T-cell (primary cell): ENCODE measurements at regions not wholly inside any gene's neighbourhood (a gene's known extent, or its start where the extent isn't known, plus 50 kb on each side); places are given as distances from the start of the nearest gene placed in this dataset.

ENCODE experiments used
- ATAC-seq, 4 experiments: fragments of 200-7000 bp in 3 of 4; fragments of 150-1000 bp in 1 of 4; cut with Tn5 transposase; replicated peaks in 1 of 4; 1 replicate in 3 of 4; 2 replicates in 1 of 4; pipeline ENCODE4 v1.10.0; 2021; ENCODE audit warnings: moderate library complexity in 3 of 4, mild to moderate bottlenecking in 2 of 4, moderate number of reproducible peaks in 1 of 4
- CTCF ChIA-PET, 2 donors: fragments of 300-600 bp; sonication (Branson Sonifier 250); formaldehyde crosslinking; loops; one replicate each; lab custom pipeline; 2022; ENCODE audit warnings: antibody characterized with exemption in 2 of 2; lab: Charles Lee
- POLR2A ChIA-PET, 2 donors: fragments of 300-600 bp; sonication (Branson Sonifier 250); formaldehyde crosslinking; loops; one replicate each; lab custom pipeline; 2022; ENCODE audit warnings: antibody characterized with exemption in 2 of 2; lab: Charles Lee
- DNase-seq, 35 experiments: peaks; one replicate each; pipeline versions ENCODE4 v3.0.0 to v3.0.0-alpha.2; 2013 to 2023
- H3K27ac ChIP-seq: one replicate; pipeline ENCODE4 v1.5.1; 2013; ENCODE audit warnings: low read length
- H3K27me3 ChIP-seq, 2 experiments: replicated peaks in 1 of 2; 1 replicate in 1 of 2; 2 replicates in 1 of 2; pipeline versions ENCODE4 v1.6.1 to v1.7.0; 2013; ENCODE audit warnings: low read length in 1 of 2, mixed read lengths in 1 of 2; ENCODE audit not compliant: control insufficient read depth in 2 of 2, insufficient read depth in 2 of 2; ENCODE audit errors: extremely low read depth in 1 of 2
- H3K36me3 ChIP-seq, 2 donors: 1 replicate in 1 of 2; 2 replicates in 1 of 2; pipeline versions ENCODE4 v1.6.1 to v1.7.0; 2013; ENCODE audit warnings: low read length in 1 of 2; ENCODE audit not compliant: control insufficient read depth in 2 of 2, insufficient read depth in 1 of 2; ENCODE audit errors: extremely low read depth in 1 of 2
- H3K4me1 ChIP-seq, 2 experiments: 1 replicate in 1 of 2; 2 replicates in 1 of 2; pipeline versions ENCODE4 v1.6.1 to v1.7.0; 2013; ENCODE audit warnings: low read length in 2 of 2, mixed read lengths in 1 of 2; ENCODE audit not compliant: insufficient read depth in 2 of 2, control insufficient read depth in 1 of 2; ENCODE audit errors: extremely low read depth in 1 of 2
- H3K4me3 ChIP-seq, 2 donors: 1 replicate in 1 of 2; 2 replicates in 1 of 2; pipeline versions ENCODE4 v1.5.1 to v1.7.0; 2013; ENCODE audit warnings: mild to moderate bottlenecking in 2 of 2, low read length in 1 of 2, moderate library complexity in 1 of 2; ENCODE audit not compliant: control insufficient read depth in 1 of 2; ENCODE audit errors: extremely low read depth in 1 of 2
- H3K9me3 ChIP-seq: 2 replicates; pipeline ENCODE4 v1.7.0; 2013
- H3K27ac Mint-ChIP-seq, 2 donors: one replicate each; pipeline ENCODE4 v1.8.0; 2020 to 2021; ENCODE audit warnings: mild to moderate bottlenecking in 2 of 2, mixed read lengths in 2 of 2
- H3K27me3 Mint-ChIP-seq, 2 donors: one replicate each; pipeline ENCODE4 v1.8.0; 2021 to 2022; ENCODE audit warnings: mixed read lengths in 2 of 2
- H3K36me3 Mint-ChIP-seq: one replicate; pipeline ENCODE4 v1.8.0; 2021; ENCODE audit warnings: mixed read lengths
- H3K4me1 Mint-ChIP-seq, 3 donors: one replicate each; pipeline ENCODE4 v1.8.0; 2020 to 2022; ENCODE audit warnings: mixed read lengths in 3 of 3, mild to moderate bottlenecking in 1 of 3
- H3K4me3 Mint-ChIP-seq, 3 donors: one replicate each; pipeline ENCODE4 v1.8.0; 2020 to 2022; ENCODE audit warnings: mild to moderate bottlenecking in 3 of 3, mixed read lengths in 3 of 3, moderate library complexity in 3 of 3
- H3K9me3 Mint-ChIP-seq, 3 donors: one replicate each; pipeline ENCODE4 v1.8.0; 2020 to 2022; ENCODE audit warnings: mixed read lengths in 3 of 3
- WGBS: methylation state at CpG from one replicate; pipeline ENCODE4 v1.1.5; 2013; ENCODE audit warnings: missing lambda C conversion rate; ENCODE audit not compliant: insufficient coverage; 5-methylcytosine and 5-hydroxymethylcytosine counted together

DNA sequence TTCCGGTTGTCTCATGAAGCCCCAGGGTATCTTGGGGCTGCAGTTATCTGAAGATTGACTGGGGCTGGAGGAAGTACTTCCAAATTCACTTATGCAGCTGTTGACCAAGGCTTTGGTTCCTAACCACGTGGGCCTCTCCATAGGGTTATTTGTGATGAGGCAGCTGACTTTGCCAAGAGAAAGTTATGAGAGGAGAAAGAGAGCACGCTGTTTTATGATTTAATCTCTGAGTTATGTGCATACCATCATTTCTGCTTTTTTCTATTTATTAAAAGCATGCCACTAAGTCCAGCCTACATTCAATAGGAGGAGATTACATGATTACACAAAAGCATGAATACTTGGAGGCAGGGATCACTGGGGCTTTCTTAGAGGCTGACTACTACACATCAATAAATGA lies 215.5 kb downstream of the NHLRC3 start:
- ChIA-PET POLR2A (interaction anchor here in 1 of 2 donors (0.7 kb wide), 1 partner anchor 521 kb away, joined by 3 read pairs; no protein-coding TSS in a partner anchor), CTCF (no interaction called here)
- DNase-seq (no peak), ATAC-seq (no peak)
- H3K36me3 ChIP-seq: no peaks in the 10 kb centered on the region
- no peaks in the 10 kb centered on the region for H3K36me3 Mint-ChIP-seq
- no peak overlapping the region for H3K27ac ChIP-seq
- peaks cover 0 to 7% of the 10 kb centered on the region in 2 donors for H3K27me3 Mint-ChIP-seq
- H3K4me3 ChIP-seq: no peak overlapping the region
- H3K9me3 Mint-ChIP-seq: no peaks in the 10 kb centered on the region
- no peak overlapping the region for H3K27ac Mint-ChIP-seq
- no peaks in the 10 kb centered on the region for H3K4me1 ChIP-seq
- H3K9me3 ChIP-seq: no peaks in the 10 kb centered on the region
- 80% methylated on average over 1 of the region's 3 CpGs for WGBS
- H3K4me3 Mint-ChIP-seq: no peak overlapping the region
- no peaks in the 10 kb centered on the region for H3K27me3 ChIP-seq
- no peaks in the 10 kb centered on the region for H3K4me1 Mint-ChIP-seq

DNA sequence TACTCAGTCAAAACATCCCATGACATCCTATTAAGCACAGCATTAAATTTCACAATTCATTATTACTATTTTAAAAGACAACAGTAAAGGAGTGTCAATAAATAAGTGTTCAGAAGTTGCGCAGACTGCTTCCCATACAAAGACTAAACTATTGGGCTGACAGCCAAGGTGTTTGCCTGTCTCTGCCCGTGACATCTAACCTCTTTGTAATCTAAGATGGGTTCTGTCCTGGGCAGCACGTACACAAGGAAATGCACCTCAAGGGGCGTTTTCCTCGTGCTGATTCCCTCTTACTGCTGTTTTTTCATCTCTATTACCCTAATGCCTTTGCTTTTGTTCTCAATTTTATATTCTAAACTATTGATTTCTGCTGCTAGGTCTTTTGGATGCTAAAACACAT lies 216.3 kb downstream of the NHLRC3 start:
- Histone ChIP-seq H3K9me3 (no peaks in the 10 kb centered on the region), H3K27ac (no peak overlapping the region), H3K4me1 (no peaks in the 10 kb centered on the region), H3K36me3 (no peaks in the 10 kb centered on the region), H3K27me3 (no peaks in the 10 kb centered on the region), H3K4me3 (no peak overlapping the region)
- H3K27me3 Mint-ChIP-seq: peaks cover 0 to 7% of the 10 kb centered on the region in 2 donors
- H3K4me1 Mint-ChIP-seq: no peaks in the 10 kb centered on the region
- no peak for ATAC-seq
- H3K27ac Mint-ChIP-seq: no peak overlapping the region
- no peak for DNase-seq
- ChIA-PET CTCF (interaction anchor here in 1 of 2 donors (0.6 kb wide), 1 partner anchor 122 kb away, joined by 3 read pairs; no protein-coding TSS in a partner anchor), POLR2A (no interaction called here)
- no peaks in the 10 kb centered on the region for H3K36me3 Mint-ChIP-seq
- H3K4me3 Mint-ChIP-seq: no peak overlapping the region
- WGBS: 90% methylated on average over 2 of the region's 5 CpGs
- H3K9me3 Mint-ChIP-seq: no peaks in the 10 kb centered on the region

DNA sequence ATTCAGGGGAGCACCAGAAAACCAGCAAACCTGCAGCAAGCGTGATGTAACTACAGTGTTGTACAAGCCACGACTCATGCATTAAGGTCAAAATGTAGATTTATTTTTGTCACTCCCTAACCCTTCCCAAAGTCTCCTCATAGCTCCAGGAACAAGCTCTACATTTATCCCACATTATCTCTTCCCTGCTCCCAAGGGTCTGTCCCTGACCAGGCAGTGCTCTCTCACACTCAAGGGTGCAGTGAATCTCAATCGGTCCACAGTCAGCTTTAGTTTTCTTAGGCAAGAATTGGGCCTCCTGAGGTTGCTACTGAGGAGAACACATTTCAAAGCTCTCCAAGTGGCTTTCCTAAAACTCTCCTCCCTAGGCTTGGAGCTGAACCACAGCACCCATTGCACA lies 219.4 kb downstream of the NHLRC3 start:
- Histone ChIP-seq H3K4me1 (no peaks in the 10 kb centered on the region), H3K4me3 (no peak overlapping the region), H3K36me3 (no peaks in the 10 kb centered on the region), H3K9me3 (no peaks in the 10 kb centered on the region), H3K27ac (no peak overlapping the region), H3K27me3 (no peaks in the 10 kb centered on the region)
- Mint-ChIP-seq H3K27ac (no peak overlapping the region), H3K36me3 (no peaks in the 10 kb centered on the region), H3K9me3 (no peaks in the 10 kb centered on the region), H3K4me3 (no peak overlapping the region), H3K4me1 (peaks cover 0 to 1% (median 0%) of the 10 kb centered on the region in 3 donors), H3K27me3 (peaks cover 0 to 13% of the 10 kb centered on the region in 2 donors)
- DNase-seq: no peak
- 100% methylated on average over 3 of the region's 3 CpGs for WGBS
- CTCF ChIA-PET: no interaction called here
- ATAC-seq: no peak
- POLR2A ChIA-PET: no interaction called here

DNA sequence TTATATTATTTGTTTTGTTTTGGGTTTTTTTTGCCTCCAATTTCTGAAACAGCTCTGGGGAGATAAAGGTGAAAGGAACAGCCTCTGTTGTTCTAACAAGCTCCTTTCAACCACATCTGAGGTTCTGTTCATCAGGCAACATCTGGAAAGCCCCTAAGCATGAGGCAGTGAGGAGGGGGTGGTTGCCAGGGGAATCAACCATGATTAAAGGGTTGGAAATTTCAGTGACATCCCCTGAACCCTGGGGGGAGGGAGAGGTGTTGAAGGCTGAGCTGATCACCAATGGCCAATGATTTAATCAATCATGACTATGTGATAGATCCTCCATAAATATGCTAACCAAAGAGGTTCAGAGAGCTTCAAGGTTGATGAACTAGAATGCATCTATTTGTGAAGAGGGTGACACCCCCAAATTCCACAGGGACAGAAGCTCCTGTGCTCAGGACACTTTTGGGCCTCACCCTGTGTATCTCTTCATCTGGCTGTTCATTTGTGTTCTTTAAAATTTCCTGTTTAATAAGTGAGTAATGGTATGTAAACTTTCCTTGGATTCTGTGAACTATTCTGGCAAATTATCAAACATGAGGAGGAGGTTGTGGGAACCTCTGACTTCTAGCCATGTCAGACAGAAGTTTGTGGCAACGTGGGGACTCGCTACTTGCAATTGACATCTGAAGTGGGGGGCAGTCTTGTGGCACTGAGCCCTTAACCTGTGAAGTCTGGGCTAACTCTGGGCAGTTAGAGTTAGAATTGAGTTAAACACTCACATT lies 221.3 kb downstream of the NHLRC3 start:
- Mint-ChIP-seq H3K27ac (no peak overlapping the region), H3K27me3 (peaks cover 0 to 13% of the 10 kb centered on the region in 2 donors), H3K36me3 (no peaks in the 10 kb centered on the region), H3K9me3 (no peaks in the 10 kb centered on the region), H3K4me1 (peaks cover 0 to 1% (median 0%) of the 10 kb centered on the region in 3 donors), H3K4me3 (no peak overlapping the region)
- 47% methylated on average over 2 of the region's 2 CpGs for WGBS
- ChIA-PET POLR2A (no interaction called here), CTCF (no interaction called here)
- no peaks in the 10 kb centered on the region for H3K27me3 ChIP-seq
- H3K9me3 ChIP-seq: no peaks in the 10 kb centered on the region
- no peaks in the 10 kb centered on the region for H3K4me1 ChIP-seq
- H3K36me3 ChIP-seq: no peaks in the 10 kb centered on the region
- no peak overlapping the region for H3K27ac ChIP-seq
- DNase-seq (peak in 2 of 35 experiments; percentile 1 to 17), ATAC-seq (peak in 1 of 4 experiments; percentile 47)
- no peak overlapping the region for H3K4me3 ChIP-seq

DNA sequence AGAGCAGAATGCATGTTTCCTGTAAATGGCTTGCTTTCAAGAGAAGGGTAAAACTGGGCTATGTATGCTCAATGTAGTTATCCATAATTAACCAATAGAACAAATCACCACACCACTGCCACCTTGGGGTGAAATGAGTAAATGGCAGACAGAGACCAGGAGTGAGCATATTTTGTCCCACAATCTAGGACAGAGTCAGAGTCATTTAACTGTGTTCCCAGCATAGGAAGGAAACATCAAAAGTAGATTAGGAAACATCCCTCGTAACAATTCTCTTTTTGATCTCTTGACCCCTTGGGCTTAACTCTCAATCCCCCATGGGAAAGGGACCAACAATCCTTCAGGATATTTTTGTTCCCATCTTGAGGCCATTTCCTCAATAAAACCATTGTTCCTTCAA lies 224.8 kb downstream of the NHLRC3 start:
- no peak overlapping the region for H3K27ac ChIP-seq
- Mint-ChIP-seq H3K4me3 (no peak overlapping the region), H3K9me3 (peaks cover 0 to 8% (median 0%) of the 10 kb centered on the region in 3 donors), H3K4me1 (peaks cover 0 to 1% (median 0%) of the 10 kb centered on the region in 3 donors), H3K27ac (no peak overlapping the region), H3K36me3 (no peaks in the 10 kb centered on the region), H3K27me3 (peaks cover 0 to 21% of the 10 kb centered on the region in 2 donors)
- POLR2A ChIA-PET: no interaction called here
- no CpG with 5 or more reads among the region's 1 CpG for WGBS
- H3K36me3 ChIP-seq: no peaks in the 10 kb centered on the region
- H3K4me1 ChIP-seq: no peaks in the 10 kb centered on the region
- H3K9me3 ChIP-seq: no peaks in the 10 kb centered on the region
- no peaks in the 10 kb centered on the region for H3K27me3 ChIP-seq
- DNase-seq: peak in 7 of 35 experiments; percentile 1 to 31 (median 4)
- CTCF ChIA-PET: no interaction called here
- no peak overlapping the region for H3K4me3 ChIP-seq
- peak in 1 of 4 experiments; percentile 36 for ATAC-seq

DNA sequence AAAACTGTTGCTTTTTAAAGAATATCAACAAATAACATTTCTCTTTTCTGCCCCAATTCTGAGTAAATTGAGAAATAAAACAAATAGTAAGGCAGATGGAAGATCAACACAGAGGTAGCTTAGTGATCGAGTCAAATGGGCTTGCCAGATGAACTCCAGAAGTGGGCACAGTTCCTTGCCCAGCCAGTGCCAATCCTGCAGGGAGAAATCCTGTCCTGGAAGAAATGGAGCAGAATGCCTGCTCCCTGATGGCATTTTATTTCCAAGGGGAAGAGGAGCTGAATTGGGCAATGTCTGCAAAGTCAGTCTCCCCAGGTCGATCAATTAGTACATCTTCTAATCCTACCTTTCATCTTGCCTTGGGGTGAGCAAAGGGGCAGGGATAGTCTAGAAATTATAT lies 225.3 kb downstream of the NHLRC3 start:
- WGBS: 88% methylated on average over 1 of the region's 2 CpGs
- H3K4me1 Mint-ChIP-seq: peaks cover 0 to 1% (median 0%) of the 10 kb centered on the region in 3 donors
- H3K27me3 Mint-ChIP-seq: peaks cover 0 to 23% of the 10 kb centered on the region in 2 donors
- peaks cover 0 to 8% (median 0%) of the 10 kb centered on the region in 3 donors for H3K9me3 Mint-ChIP-seq
- CTCF ChIA-PET: no interaction called here
- Histone ChIP-seq H3K9me3 (no peaks in the 10 kb centered on the region), H3K27ac (no peak overlapping the region), H3K36me3 (no peaks in the 10 kb centered on the region), H3K27me3 (no peaks in the 10 kb centered on the region), H3K4me1 (no peaks in the 10 kb centered on the region), H3K4me3 (no peak overlapping the region)
- H3K27ac Mint-ChIP-seq: no peak overlapping the region
- DNase-seq (no peak), ATAC-seq (no peak)
- no peak overlapping the region for H3K4me3 Mint-ChIP-seq
- no peaks in the 10 kb centered on the region for H3K36me3 Mint-ChIP-seq
- POLR2A ChIA-PET: no interaction called here
